ENCODE measurements at regions not wholly inside any gene's neighbourhood (a gene's known extent, or its start where the extent isn't known, plus 50 kb on each side); places are given as distances from the start of the nearest gene placed in this dataset.
A peak's percentile ranks its signal among the peaks of the same experiment; 100 is the strongest.

DNA sequence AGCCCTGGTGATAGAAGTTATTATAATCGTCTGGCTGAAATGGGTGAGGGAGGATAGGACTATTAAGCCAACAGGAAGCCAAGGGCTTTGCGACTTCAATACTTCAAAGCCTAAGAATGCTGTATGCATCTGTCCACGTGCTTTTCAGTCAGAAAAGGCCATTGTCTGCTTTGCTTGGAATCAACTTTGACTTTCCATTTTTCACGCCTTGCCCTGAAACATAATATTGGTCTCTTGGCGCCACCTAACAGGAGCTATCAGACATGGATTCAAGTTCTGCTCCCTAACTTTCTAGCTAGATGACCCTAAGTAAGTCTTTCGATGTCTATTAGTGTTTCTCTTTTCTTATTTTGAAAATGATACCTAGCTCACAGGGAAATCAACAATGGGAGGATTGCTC is 572.6 kb downstream of the TLR4 start:
- Mint-ChIP-seq H3K36me3 (no peaks in the 10 kb centered on the region), H3K4me3 (no peak overlapping the region), H3K27ac (no peak overlapping the region), H3K4me1 (no peaks in the 10 kb centered on the region), H3K9me3 (no peaks in the 10 kb centered on the region), H3K27me3 (peaks cover 0 to 23% (median 9%) of the 10 kb centered on the region in 3 donors)
- DNase-seq: no peak
- ATAC-seq (ENCODE audit: low read depth in 2 of 2): no peak

DNA sequence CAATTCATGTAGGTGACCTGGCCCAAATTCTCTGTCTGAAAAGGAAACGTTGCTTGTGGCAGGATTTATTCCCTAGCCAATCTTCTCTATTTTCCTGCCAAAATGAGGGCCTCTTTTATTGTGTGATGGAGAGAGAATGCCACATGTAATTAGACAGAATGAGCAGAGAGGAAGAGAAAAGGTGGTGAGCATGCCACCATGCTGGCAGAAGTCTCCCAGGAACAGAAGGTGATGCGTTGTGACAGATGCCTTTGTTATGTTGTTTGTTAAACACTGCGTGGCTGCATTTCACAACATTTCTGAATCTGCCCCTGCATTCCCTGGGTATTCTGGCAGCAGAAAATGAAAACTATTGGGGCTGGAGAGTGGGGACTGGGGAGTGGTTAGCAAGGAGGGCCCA is 577.6 kb downstream of the TLR4 start:
- Mint-ChIP-seq H3K27ac (no peak overlapping the region), H3K4me1 (no peaks in the 10 kb centered on the region), H3K9me3 (no peaks in the 10 kb centered on the region), H3K4me3 (no peak overlapping the region), H3K36me3 (no peaks in the 10 kb centered on the region), H3K27me3 (peaks cover 0 to 17% (median 12%) of the 10 kb centered on the region in 3 donors)
- DNase-seq (no peak), ATAC-seq (ENCODE audit: low read depth in 2 of 2) (no peak)

DNA sequence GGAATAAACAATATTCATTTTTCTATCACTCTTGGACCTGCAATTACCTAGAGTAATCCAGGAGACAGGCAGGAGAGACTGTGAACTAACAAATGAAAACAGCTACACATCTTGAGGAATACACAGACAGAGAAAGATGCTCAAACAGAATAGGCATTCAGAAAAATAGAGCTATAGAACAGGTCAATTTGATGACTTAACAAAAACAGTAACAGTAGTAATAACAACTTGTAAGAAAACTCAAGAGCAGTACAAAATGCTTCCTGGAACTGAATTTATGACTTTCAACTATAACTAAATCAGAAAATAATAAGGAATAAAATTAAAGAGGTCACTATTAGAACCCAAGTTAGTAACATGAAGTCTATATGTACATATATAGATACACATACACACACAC is 579.3 kb downstream of the TLR4 start:
- no peak overlapping the region for H3K27ac Mint-ChIP-seq
- no peaks in the 10 kb centered on the region for H3K4me1 Mint-ChIP-seq
- no peak for ATAC-seq (ENCODE audit: low read depth in 2 of 2)
- H3K27me3 Mint-ChIP-seq: peaks cover 0 to 14% (median 7%) of the 10 kb centered on the region in 3 donors
- H3K4me3 Mint-ChIP-seq: no peak overlapping the region
- DNase-seq: no peak
- no peaks in the 10 kb centered on the region for H3K9me3 Mint-ChIP-seq
- no peaks in the 10 kb centered on the region for H3K36me3 Mint-ChIP-seq

- H3K9me3 Mint-ChIP-seq: peaks cover 0 to 5% (median 0%) of the 10 kb centered on the region in 7 donors
- H3K27ac Mint-ChIP-seq: no peak overlapping the region
- DNase-seq: no peak
- ATAC-seq (ENCODE audit: low read depth in 2 of 2): no peak
- no peaks in the 10 kb centered on the region for H3K27me3 Mint-ChIP-seq
- no peaks in the 10 kb centered on the region for H3K36me3 Mint-ChIP-seq
- H3K4me3 Mint-ChIP-seq: no peak overlapping the region
- H3K4me1 Mint-ChIP-seq: no peaks in the 10 kb centered on the region
Observed at GRCh38 chr9:118290116-118290515, 585.9 kb downstream of the TLR4 start.

GRCh38 chr9:118295413-118295812 is 591.2 kb downstream of the TLR4 start:
- peak overlapping the region in 1 of 6 donors; percentile 7 for H3K27ac Mint-ChIP-seq
- DNase-seq: no peak
- H3K27me3 Mint-ChIP-seq: no peaks in the 10 kb centered on the region
- no peaks in the 10 kb centered on the region for H3K36me3 Mint-ChIP-seq
- H3K4me1 Mint-ChIP-seq: no peaks in the 10 kb centered on the region
- peaks cover 0 to 3% (median 0%) of the 10 kb centered on the region in 7 donors for H3K9me3 Mint-ChIP-seq
- ATAC-seq (ENCODE audit: low read depth in 2 of 2): no peak
- H3K4me3 Mint-ChIP-seq: no peak overlapping the region

- ATAC-seq (ENCODE audit: low read depth in 2 of 2) (no peak), DNase-seq (no peak)
- H3K4me1 Mint-ChIP-seq: no peaks in the 10 kb centered on the region
- no peaks in the 10 kb centered on the region for H3K36me3 Mint-ChIP-seq
- H3K4me3 Mint-ChIP-seq: no peak overlapping the region
- H3K27me3 Mint-ChIP-seq: no peaks in the 10 kb centered on the region
- peaks cover 0 to 4% (median 0%) of the 10 kb centered on the region in 7 donors for H3K9me3 Mint-ChIP-seq
- H3K27ac Mint-ChIP-seq: no peak overlapping the region
Observed at GRCh38 chr9:118302721-118303120, 598.5 kb downstream of the TLR4 start.

DNA sequence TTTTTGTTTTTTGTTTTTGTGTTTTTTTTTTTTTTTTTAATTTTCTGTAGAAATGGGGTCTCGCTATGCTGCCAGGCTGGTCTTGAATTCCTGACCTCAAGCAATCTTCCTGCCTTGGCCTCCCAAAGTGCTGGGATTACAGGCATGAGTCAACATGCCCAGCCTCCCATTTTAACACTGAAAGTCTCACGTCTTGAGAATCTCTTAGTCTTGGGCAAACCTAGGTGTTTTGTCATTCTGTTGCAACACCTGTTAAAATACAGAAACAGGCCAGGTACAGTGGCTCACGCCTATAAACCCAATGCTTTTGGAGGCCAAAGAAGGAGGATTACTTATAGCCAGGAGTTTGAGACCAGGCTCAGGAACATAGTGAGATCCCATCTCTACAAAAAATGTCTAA is 599.0 kb downstream of the TLR4 start:
- no peak for ATAC-seq (ENCODE audit: low read depth in 2 of 2)
- no peak overlapping the region for H3K27ac Mint-ChIP-seq
- H3K27me3 Mint-ChIP-seq: no peaks in the 10 kb centered on the region
- no peak for DNase-seq
- no peak overlapping the region for H3K4me3 Mint-ChIP-seq
- H3K9me3 Mint-ChIP-seq: peaks cover 0 to 4% (median 0%) of the 10 kb centered on the region in 7 donors
- no peaks in the 10 kb centered on the region for H3K36me3 Mint-ChIP-seq
- H3K4me1 Mint-ChIP-seq: no peaks in the 10 kb centered on the region

GRCh38 chr9:118305331-118305730 is 601.1 kb downstream of the TLR4 start:
- DNase-seq: no peak
- no peaks in the 10 kb centered on the region for H3K4me1 Mint-ChIP-seq
- no peak overlapping the region for H3K27ac Mint-ChIP-seq
- H3K27me3 Mint-ChIP-seq: no peaks in the 10 kb centered on the region
- no peak for ATAC-seq (ENCODE audit: low read depth in 2 of 2)
- H3K36me3 Mint-ChIP-seq: no peaks in the 10 kb centered on the region
- H3K4me3 Mint-ChIP-seq: no peak overlapping the region
- H3K9me3 Mint-ChIP-seq: peaks cover 0 to 4% (median 1%) of the 10 kb centered on the region in 7 donors

GRCh38 chr9:118306801-118307200 is 602.6 kb downstream of the TLR4 start:
- Mint-ChIP-seq H3K4me1 (no peaks in the 10 kb centered on the region), H3K27me3 (no peaks in the 10 kb centered on the region)
- ATAC-seq (ENCODE audit: low read depth in 2 of 2): no peak

GRCh38 chr9:118313965-118314364 is 609.8 kb downstream of the TLR4 start:
- Mint-ChIP-seq H3K9me3 (peaks cover 0 to 5% (median 0%) of the 10 kb centered on the region in 7 donors), H3K27me3 (peaks cover 0 to 4% (median 0%) of the 10 kb centered on the region in 3 donors), H3K27ac (no peak overlapping the region), H3K4me3 (no peak overlapping the region), H3K36me3 (no peaks in the 10 kb centered on the region), H3K4me1 (no peaks in the 10 kb centered on the region)
- no peak for DNase-seq
- ATAC-seq (ENCODE audit: low read depth in 2 of 2): no peak

More at GRCh38 chr9:118306801-118307200, 602.6 kb downstream of the TLR4 start:
- Mint-ChIP-seq H3K9me3 (peaks cover 0 to 4% (median 1%) of the 10 kb centered on the region in 7 donors), H3K27ac (no peak overlapping the region), H3K4me3 (no peak overlapping the region), H3K36me3 (no peaks in the 10 kb centered on the region)
- no peak for DNase-seq

DNA sequence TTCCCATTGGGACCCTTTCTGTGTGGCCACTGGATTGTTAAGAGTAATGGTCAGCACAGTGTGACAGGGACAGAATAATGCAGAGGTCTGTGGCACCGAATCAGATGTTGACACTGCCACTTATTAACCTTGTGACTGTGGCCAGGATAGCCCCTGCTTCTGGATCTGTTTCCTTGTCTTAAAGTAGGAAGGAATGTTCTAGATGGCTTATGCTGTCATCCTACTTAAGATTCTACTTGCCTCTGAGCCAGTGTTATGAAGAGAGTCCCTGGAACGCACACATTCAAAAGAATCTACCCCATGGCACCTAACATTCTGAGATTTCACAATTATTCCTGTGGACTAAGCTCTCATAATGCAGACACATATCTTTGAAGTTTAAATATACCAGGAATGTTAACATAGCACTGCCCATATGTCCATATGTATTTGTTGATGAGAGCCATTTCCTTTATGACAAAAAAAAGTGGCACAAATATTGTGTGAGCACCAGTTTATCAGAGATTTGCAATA is 612.7 kb downstream of the TLR4 start:
- H3K9me3 Mint-ChIP-seq: peaks cover 0 to 5% (median 0%) of the 10 kb centered on the region in 7 donors
- no peaks in the 10 kb centered on the region for H3K4me1 Mint-ChIP-seq

GRCh38 chr9:118318770-118319431 is 614.7 kb downstream of the TLR4 start:
- no peaks in the 10 kb centered on the region for H3K4me1 Mint-ChIP-seq
- no peak for ATAC-seq (ENCODE audit: low read depth in 2 of 2)
- DNase-seq: no peak
- H3K9me3 Mint-ChIP-seq: peaks cover 0 to 5% (median 0%) of the 10 kb centered on the region in 7 donors
- H3K27me3 Mint-ChIP-seq: peaks cover 0 to 4% (median 0%) of the 10 kb centered on the region in 3 donors
- H3K27ac Mint-ChIP-seq: no peak overlapping the region
- H3K36me3 Mint-ChIP-seq: no peaks in the 10 kb centered on the region
- H3K4me3 Mint-ChIP-seq: no peak overlapping the region

More for the DNA sequence above, 612.7 kb downstream of the TLR4 start:
- DNase-seq: no peak
- ATAC-seq (ENCODE audit: low read depth in 2 of 2): no peak
- Mint-ChIP-seq H3K27ac (no peak overlapping the region), H3K4me3 (no peak overlapping the region), H3K27me3 (peaks cover 0 to 4% (median 0%) of the 10 kb centered on the region in 3 donors), H3K36me3 (no peaks in the 10 kb centered on the region)

DNA sequence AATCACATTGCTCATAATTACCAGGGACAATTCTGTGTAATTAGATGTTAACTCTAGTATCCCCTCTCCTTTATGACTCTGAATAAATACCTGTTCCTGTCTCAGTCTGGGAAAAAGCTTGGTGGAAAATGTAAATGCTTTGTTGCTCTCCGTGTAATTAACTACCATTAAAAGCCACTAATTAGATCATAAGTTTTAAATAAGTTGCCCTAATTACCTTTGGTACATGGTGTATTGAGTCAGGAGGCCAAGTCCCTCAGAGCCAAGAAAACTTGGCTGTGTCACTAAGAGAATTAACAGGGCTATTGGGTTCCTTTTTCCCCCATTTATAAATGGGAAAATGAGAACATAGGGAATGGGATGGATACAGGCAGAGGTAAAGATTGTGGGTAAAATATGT is 617.6 kb downstream of the TLR4 start:
- H3K27me3 Mint-ChIP-seq: no peaks in the 10 kb centered on the region
- no peak overlapping the region for H3K27ac Mint-ChIP-seq
- H3K4me1 Mint-ChIP-seq: no peaks in the 10 kb centered on the region
- peaks cover 0 to 7% (median 0%) of the 10 kb centered on the region in 7 donors for H3K9me3 Mint-ChIP-seq
- no peak overlapping the region for H3K4me3 Mint-ChIP-seq
- ATAC-seq (ENCODE audit: low read depth in 2 of 2) (no peak), DNase-seq (no peak)
- no peaks in the 10 kb centered on the region for H3K36me3 Mint-ChIP-seq

DNA sequence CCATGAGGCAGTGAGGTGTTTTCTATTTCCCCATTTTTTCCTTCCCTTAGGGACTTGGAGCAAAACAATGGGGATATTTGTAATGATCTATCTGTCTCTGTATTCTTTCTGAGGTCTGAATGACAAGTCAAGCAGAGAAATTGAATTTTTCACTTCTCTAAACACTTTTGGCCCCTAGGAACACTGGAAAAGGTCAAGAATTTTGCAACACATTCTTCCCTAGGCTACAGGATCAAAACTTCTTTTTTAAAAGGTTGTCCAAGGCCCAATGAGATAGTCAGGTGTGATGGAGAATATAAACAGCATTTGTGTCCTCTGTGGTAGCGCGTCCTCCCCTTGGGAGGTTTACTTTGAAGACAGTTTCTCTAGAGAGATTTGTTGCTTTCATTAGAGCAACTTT is 620.5 kb downstream of the TLR4 start:
- ATAC-seq (ENCODE audit: low read depth in 2 of 2): no peak
- no peak overlapping the region for H3K4me3 Mint-ChIP-seq
- H3K9me3 Mint-ChIP-seq: peaks cover 0 to 7% (median 0%) of the 10 kb centered on the region in 7 donors
- H3K4me1 Mint-ChIP-seq: no peaks in the 10 kb centered on the region
- no peak overlapping the region for H3K27ac Mint-ChIP-seq
- H3K36me3 Mint-ChIP-seq: no peaks in the 10 kb centered on the region
- DNase-seq: no peak
- H3K27me3 Mint-ChIP-seq: no peaks in the 10 kb centered on the region
